ENCODE measurements at regions not wholly inside any gene's neighbourhood (a gene's known extent, or its start where the extent isn't known, plus 50 kb on each side); places are given as distances from the start of the nearest gene placed in this dataset.

GRCh38 chr4:1462009-1462767 lies 55.9 kb upstream of the NKX1-1 start:
- DNase-seq: no peak

GRCh38 chr4:1460967-1461868 lies 55.0 kb upstream of the NKX1-1 start:
- DNase-seq: no peak

- DNase-seq: no peak
These were observed 53.7 kb upstream of the NKX1-1 start for GRCh38 chr4:1459722-1460511.

GRCh38 chr4:1459081-1459721 lies 53.0 kb upstream of the NKX1-1 start:
- DNase-seq: no peak

- DNase-seq: no peak
These were observed 52.3 kb upstream of the NKX1-1 start for GRCh38 chr4:1458581-1458980.

Measured in NCI-H1092 (cell line).